Amniotic epithelial cell (primary cell): ENCODE measurements at regions not wholly inside any gene's neighbourhood (a gene's known extent, or its start where the extent isn't known, plus 50 kb on each side); places are given as distances from the start of the nearest gene placed in this dataset.
"Not testable (repeated sequence)": the region's sequence is repeated elsewhere in the genome, so short reads cannot be mapped to it uniquely, and the experiment has no call there.

Experiments used
- DNase-seq: peaks from one replicate; pipeline ENCODE4 v3.0.0-alpha.2; 2010; ENCODE audit warnings: low read depth

DNA sequence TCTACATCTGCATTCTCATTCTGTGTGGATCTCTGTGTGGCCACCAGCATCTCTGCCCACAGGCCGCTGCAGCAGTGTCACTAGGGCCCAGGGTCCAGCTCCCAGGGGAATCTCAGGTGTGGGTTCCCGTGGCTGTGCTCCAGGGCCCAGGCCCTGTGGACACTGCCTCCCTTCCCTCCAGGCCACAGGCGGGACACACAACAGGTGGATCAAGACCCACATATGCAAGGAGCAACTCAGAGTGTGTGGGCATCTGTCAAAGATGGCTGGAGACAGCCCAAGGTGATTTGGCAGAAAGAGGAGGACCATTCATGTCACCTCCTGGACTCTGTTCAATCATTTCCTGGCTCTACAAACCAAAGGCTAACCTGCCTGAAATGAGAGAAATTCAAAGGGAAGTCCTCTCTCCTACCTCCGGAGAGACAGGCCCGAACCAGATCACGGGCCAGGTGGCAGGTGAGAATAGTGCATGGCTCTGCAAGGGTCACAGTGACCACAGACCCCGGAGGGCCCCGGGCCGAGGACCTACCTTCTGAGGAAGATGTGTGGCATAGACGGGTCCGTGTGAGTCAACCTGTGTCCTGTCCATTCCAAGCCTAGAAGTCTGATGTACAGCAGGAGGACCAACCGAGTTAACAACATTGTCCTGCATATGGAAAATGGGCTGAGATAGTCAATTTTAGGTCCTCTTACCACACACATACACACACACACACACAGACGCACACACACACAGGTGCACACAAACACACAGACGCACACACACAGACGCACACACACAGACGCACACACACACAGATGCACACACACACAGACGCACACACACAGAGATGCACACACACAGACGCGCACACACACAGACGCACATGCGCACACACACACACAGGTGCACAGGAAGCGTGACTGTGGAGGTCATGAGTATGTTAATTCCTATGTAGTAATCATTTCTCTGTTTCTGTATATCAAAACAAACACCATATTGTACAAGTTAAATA lies 1068.5 kb downstream of the BRD1 start:
- no peak for DNase-seq

DNA sequence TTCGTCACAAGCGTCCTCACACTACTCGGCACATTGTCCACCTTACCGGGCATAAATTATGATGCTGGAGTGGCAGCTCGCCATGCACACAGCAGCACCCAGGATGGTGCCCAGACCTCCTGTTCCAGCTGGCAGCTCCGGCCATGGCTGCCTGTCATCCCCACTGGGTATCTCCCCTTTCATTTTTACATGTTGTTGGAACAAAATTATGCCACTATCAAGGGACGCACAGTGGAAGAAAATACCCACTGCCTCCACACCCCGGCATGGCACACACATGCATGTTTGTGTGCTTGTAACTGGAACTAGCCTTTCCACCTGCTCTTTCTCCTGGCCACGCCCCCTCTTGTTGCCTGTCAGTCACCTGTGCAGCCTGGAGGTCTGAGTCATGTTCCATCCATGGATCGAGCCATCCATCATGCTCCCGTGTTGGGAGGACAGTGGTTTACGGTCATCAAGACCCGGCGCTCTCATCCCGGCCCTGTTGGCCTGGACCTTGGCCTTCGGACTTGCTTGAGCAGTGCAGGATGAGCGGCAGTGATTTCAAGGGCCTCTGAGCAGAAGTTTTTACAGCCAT lies 1069.6 kb downstream of the BRD1 start:
- DNase-seq = no peak

DNA sequence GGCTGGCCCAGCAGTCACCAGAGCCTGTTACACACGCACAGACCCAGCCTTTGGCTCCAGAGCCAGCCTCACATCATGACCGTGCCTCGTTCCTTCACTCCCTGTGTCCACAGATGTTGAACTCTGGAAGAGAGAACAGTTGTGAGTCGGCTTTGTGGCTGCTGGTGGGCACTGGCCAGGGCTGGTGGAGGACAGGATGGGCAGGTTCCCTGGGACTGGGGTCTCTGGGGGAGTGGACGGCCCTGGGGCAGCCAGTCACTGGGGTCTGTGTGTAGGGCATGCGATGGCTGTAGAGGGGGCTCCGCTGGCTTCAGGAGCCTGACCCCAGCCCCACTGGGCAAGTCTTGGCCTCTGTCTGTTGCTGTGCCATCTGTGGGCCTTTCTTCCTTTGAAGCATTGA lies 1070.1 kb downstream of the BRD1 start:
- no peak for DNase-seq

DNA sequence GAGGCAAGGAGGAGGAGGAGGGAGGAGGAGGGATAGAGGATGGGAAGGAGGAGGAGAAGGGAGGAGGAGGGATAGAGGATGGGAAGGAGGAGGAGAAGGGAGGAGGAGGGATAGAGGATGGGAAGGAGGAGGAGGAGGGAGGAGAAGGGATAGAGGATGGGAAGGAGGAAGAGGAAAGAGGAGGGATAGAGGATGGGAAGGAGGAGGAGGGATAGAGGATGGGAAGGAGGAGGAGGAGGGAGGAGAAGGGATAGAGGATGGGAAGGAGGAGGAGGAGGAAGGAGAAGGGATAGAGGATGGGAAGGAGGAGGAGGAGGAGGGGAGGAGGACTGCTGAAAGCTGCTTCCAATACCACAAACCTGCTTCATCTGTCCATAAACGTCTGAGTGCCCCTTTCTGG lies 1070.5 kb downstream of the BRD1 start:
- DNase-seq = not testable (repeated sequence)

DNA sequence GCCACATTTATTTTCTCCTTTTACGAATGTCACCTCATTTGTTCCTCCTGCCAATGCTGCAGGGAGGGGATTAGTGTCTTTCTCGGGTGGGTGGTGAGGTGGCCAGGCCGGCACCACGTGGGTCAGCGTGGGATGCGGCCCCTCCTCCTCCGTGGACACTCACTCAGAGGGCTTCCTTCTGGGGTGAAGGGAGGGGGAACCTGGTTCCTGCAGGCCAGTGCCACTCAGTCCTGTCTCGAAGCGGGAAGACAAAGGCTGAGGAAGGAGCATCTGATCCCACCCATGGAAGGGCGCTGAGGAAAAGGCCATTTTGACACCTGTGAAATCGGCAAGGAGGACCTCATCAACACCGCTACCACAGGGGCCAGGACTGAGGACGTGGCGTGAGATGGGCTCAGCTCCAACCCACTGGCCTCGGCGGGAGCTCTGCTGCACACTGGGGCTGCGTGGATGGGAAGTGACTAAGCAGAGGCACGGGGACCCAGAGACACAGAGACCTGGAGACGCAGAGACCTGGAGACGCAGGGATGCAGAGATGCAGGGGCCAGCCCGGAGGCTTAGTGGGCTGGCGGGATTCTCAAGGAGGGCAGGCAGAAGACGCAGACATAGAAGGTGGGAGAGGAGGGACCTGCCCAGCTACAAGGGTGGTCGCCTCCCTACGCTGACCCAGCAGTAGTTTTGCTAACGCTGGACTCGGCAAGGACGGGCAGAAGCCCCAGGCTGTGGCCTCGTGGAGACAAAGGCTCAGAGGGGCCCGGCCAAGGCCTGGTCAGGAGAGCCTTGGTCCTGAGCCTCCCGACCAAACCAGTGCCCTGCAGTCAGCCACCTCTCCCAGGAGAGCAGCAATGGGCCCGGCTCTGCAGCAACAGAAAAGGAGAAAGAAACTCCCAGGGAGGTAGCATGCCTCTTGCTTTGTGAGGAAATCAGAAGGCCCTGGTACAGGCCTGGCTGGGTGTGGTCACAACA lies 1071.2 kb downstream of the BRD1 start:
- DNase-seq = no peak

DNA sequence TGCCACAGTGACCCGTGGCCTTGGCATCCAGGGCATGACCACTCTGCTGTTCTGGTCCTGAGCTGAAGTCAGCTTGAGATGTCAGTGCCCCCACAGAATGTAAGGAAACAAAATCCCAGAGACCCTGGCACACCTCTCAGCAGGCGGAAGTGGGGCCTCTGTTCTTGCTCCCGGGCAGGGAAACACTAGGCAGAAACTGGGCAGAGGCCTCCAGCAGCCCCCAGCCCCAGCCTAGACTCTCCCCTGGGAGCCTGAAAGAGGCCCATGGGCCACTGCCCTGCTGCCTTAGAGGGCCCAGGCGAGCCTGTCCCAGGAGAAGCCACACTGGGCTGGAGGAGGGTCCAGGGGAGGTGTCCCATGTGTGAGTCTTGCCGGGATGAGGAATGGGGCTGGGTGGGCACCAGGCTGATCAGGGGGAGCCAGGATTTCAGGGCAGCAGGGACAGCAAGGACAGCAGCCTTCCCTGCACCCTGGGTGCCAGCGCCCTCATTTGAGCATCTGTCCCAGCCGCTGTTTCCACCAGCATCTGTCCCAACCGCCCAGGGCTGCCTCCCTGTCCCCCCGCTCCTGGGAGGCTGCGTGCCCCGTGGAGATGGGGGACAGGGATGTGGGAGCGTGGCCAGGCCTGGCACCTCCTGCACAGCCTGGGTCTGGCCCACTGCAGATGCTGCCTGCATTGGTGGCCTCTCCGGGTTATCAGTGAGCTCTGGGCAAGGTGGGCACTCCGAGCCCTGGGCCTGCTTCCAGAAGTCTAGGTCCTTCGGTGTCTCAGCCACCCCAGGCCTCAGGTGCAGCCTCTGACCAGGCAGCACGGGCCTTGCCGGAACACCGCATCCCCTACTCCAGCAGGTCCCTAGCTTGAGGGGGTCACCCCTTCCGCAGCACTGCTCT lies 1072.4 kb downstream of the BRD1 start:
- no peak for DNase-seq

DNA sequence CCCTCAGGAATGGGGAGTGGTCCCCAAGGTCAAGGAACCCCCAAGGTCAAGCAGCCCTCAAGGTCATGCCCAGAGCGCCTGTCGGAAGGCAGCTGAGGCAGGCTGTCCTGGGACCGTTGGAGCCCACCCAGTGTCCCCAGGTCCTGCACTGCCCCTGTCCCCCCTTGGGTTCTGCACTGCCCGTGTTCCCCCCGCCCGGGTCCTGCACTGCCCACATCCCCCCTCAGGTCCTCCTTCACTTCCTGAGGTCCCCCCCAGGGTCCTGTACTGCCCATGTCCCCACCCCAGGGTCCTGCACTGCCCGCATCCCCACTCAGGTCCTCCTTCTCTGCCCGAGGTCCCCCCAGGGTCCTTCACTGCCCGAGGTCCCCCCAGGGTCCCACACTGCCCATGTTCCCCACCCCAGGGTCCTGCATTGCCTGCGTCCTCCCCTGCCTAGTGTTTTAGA lies 1073.0 kb downstream of the BRD1 start:
- no peak for DNase-seq

DNA sequence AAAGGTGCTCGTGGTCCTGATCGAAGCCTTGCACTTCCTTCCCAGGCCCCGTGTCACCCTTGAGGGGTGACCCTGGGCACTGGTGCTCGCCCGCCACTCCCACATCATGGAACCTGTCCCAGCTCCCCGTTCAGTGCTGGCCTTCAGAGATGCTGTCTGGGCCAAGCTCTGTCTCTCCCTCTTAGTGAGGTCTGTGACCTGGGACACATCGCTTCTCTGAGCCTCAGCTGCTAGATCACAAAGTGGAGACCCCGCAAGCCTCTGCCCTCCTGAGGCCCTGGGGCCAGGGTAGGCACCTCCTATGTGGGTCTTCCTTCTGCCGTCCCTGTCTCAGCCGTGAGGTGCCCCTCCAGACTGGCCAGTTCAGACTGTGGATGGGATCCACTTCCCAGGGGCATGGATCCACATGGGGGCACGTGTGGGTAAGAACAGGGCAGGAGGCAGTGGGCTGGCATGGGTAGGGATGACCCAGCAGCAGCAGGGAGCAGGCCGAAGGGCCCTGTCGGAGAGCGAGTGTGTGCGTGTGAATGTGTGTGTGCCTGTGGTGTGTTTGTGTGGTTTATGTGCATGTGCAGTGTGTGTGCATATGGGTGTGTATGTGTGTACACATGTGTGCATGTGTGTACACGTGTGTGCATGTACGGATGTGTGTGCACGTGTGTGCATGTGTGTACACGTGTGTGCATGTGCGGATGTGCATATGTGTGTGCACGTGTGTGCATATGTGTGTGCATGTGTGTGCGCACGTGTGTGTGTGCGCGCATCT lies 1073.7 kb downstream of the BRD1 start:
- DNase-seq = no peak

DNA sequence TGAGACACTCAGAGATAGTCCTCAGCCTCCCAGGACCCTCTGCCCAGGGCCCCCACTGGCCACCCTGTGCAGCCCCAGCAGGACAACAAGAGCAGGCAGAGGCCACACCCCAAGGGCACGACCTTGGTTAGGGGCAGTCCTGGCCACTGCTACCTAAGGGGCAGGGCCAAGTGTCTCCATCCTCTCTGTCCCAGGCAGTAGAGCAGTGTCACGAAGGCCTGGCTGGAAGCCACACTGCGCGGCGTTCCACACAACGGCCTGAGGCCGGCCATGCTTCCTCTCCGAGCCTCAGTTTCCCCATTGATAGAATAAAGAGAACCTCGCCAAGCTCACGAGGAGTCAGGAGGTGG lies 1074.3 kb downstream of the BRD1 start:
- DNase-seq = no peak

DNA sequence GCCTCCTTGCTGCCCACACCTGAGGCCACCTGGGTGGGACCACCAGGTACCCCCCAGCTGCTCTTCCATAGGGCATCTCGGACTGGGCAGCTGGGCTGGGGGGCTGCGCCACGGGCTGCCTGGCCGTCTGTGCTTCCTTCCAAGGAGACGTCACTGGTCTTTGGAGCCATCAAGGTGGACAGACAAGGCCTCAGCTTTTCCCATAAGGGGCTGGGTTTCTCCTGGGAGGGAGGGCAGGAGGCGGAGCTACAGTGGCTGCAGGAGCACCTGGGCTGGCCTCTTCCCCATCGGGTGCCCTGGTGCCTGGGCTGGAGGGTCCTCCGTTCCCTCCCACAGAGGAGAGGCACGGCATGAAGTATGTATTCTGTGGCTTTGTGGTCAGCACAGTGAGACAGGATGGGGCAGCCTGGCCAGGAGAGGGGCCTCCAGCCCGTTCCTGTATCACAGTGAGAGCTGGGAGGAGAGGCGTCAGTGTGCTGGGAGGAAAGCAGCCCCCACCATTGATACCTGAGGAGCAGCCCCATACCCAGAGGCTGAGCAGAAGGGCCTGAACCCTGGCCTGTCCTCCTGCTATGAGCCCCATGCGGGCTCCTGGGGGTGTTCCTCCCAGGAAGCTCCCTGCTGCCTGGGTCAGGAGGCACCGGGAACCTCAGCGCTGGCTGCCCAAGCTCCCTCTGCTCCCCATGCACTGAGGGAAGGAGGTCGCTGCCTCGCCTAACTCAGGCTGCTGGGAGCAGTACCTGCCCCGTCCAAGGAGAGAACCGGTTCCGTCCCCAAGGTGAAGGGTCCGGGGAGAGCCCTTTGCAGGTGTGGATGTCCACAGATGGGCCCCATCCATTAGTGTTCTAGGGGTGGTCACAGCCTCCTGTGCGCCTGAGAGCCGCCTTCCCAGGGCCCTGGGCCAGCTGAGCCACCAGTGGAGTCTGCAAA lies 1075.0 kb downstream of the BRD1 start:
- DNase-seq = no peak

DNA sequence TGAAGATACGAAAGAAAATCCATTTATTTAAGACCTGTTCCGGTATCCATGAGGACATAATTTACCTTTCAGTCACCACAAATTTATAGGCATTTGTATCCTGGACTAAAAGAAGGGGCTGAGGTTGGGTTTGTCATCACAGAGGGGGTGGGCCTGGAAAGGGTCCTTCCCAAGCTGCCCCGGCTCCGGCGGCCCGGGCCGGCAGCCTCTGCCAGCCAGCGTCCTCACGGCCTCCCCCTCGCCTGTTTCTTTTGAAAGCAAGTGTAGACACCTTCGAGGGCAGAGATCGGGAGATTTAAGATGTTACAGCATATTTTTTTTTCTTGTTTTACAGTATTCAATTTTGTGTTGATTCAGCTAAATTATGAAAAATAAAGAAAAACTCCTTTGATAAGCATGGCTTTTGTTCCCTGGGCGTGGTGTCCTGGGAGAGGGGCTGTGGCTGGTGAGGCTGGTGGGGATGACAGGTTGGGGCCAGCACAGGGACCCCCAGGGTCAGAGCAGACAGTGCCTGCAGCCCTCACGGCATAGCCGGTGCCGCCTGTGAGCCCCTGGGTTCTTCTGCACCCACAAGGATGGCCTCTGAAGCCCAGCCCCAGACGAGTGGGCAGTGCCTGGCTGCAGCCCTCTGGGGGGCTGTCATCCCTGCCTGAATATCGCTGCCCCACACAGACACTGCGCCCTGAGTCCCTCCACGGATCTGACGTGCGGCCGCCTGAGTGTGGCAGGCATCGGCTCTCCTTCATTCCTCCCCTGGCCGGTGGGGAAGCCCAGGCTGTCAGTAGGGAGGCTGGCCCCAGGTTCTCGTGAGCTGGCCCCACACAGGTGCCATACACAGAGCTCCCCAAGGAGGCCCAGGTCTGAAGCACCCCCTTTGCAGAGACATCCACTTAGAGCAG lies 1075.9 kb downstream of the BRD1 start:
- DNase-seq = no peak

DNA sequence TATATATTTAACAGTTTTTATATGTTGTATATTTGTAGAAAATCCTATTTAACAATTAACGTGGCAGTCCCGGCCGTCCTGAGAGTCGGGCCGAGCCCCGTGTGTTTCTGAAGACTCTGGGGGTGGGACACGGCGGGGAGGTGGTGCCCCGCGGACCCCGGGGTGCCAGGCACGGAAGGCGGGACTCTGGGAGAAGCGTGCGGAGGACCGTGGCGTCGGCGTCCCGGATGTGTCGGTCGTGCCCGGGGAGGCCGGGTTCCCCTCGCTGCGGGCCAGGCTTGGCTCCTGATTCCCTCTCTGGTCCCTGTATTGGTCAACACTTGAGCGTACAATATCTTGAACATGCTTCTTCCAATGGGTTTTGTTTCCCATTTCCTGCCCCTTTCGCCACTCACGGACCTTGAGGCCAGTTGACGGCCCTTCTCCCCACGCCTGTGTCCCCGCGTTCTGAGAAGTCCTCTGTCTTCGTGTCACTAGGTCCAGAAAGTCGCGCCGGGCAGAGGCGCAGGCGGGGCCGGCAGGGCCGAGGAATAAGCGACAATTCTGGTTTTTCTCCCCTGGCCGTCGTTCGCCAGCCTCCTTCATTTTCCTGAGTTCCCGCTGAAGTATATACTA lies 1076.7 kb downstream of the BRD1 start:
- DNase-seq = no peak

DNA sequence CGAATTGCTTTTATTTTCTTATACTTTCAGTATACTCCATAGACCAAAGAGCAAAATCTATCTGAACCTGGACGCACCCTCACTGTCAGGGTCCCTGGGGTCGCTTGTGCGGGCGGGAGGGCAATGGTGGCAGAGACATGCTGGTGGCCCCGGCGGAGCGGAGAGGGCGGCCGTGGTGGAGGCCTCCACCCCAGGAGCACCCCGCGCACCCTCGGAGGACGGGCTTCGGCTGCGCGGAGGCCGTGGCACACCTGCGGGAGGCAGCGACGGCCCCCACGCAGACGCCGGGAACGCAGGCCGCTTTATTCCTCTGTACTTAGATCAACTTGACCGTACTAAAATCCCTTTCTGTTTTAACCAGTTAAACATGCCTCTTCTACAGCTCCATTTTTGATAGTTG lies 1077.4 kb downstream of the BRD1 start:
- no peak for DNase-seq

DNA sequence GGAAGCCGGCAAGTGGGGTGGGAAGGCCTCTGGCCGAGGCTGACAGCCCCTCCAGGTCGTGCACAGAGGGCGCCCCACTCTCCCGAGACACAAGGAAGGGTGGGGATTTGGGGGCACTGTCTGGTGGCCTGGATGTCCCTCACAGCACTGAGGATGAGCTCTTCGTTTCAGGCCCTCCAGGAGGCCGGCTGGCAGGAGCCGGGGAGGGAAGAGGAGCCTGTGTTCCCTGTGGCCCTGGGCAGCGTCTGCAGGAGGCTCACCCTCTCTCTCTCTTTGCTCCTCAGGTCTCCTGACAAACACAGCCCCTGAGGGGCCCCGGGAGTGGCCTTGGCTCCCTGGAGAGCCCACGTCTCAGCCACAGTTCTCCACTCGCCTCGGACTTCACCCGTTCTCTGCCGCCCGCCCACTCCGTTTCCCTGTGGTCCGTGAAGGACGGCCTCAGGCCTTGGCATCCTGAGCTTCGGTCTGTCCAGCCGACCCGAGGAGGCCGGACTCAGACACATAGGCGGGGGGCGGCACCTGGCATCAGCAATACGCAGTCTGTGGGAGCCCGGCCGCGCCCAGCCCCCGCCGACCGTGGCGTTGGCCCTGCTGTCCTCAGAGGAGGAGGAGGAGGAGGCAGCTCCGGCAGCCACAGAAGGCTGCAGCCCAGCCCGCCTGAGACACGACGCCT lies 1078.0 kb downstream of the BRD1 start:
- no peak for DNase-seq

DNA sequence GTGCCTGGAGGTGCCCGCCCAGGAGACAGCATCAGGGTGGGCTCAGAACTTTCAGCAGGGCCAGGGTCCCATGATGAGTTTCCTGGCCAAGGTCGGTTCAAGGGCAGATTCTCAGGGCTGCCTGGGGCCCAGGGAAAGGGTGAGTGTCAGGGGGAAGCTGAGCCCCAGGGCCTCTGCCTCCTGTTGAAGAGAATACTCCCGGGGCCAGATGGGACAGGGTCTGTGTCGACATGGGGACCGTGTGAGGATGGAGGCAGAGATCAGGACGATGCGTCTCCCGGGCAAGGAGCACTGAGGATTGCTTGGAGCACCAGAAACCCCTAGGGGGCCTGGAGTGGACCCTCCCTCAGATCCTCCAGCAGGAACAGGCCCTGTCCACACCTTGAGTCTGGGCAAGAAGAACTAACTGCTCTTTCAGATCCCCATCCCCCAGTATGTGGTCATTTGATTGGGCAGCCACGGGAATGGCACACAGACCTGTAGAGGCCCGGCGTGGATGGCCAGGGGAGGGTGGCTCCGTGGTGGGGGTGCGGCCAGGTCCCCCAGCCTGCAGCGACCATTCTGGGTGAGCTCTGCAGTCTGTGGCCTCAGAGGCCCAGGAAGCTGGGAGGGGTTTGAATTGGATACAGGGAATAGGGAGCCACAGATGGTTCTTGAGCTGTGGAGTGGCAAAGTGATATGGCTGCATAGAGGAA lies 1078.7 kb downstream of the BRD1 start:
- no peak for DNase-seq

DNA sequence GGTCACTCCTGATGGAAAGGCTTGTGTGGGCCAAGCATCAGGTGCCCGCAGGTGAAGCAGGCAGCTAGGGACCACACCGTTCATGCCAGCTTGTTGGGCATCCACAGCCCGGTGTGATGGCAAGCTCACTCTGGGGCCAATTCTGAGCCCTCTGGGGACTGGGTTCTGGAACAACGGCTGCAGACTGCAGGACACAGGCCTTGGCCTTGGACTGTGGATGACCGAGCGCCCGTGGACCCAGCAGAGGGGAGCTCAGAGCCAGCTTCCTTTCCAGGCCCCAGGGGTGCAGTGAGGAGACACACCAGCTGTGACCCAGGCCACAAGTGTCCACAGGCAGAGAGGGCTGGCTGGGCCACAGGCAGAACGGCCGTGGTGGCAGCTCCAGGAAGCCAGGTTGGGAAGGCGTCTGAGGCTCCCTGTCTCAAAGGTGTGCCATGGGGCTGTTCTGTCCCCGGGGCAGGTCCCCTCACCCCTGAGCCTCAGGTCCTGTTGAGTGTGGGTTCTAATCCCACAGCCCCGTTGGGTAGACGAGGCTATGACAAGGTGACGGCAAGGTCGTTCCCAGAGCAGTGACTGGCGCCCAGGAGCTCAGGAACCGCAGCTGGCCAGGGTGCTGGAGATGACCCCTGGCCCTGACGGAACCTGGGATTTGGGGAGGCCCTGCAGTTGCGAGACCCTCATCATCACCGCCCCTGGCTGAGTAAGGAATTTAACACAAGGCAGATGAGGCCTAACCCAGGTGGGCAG lies 1079.4 kb downstream of the BRD1 start:
- no peak for DNase-seq
